ENCODE measurements at regions not wholly inside any gene's neighbourhood (a gene's known extent, or its start where the extent isn't known, plus 50 kb on each side); places are given as distances from the start of the nearest gene placed in this dataset.

- H3K4me1 ChIP-seq (ENCODE audit: insufficient read depth, poor library complexity, severe bottlenecking) = no peaks in the 10 kb centered on the region
- H3K27me3 ChIP-seq (ENCODE audit: insufficient read depth, poor library complexity, severe bottlenecking) = peaks cover 25% of the 10 kb centered on the region
- no peak overlapping the region for H3K27ac ChIP-seq (ENCODE audit: poor library complexity, severe bottlenecking)
- ATAC-seq (ENCODE audit: low read depth) (no peak), DNase-seq (ENCODE audit: low spot score) (no peak)
- no peaks in the 10 kb centered on the region for H3K9me3 ChIP-seq (ENCODE audit: severe bottlenecking)
- no peak for TF ChIP-seq CTCF (IDR thresholded peaks at IDR 0.05; ENCODE audit: poor library complexity, severe bottlenecking)
- H3K4me3 ChIP-seq (ENCODE audit: severe bottlenecking) = no peak overlapping the region
- no peaks in the 10 kb centered on the region for H3K36me3 ChIP-seq (ENCODE audit: low read depth)
These were observed 349.9 kb upstream of the CDH6 start for GRCh38 chr5:30843541-30843940.

- no peak overlapping the region for H3K27ac ChIP-seq (ENCODE audit: poor library complexity, severe bottlenecking)
- H3K4me1 ChIP-seq (ENCODE audit: insufficient read depth, poor library complexity, severe bottlenecking) = no peaks in the 10 kb centered on the region
- no peaks in the 10 kb centered on the region for H3K9me3 ChIP-seq (ENCODE audit: severe bottlenecking)
- no peaks in the 10 kb centered on the region for H3K36me3 ChIP-seq (ENCODE audit: low read depth)
- ATAC-seq (ENCODE audit: low read depth) (no peak), DNase-seq (ENCODE audit: low spot score) (no peak)
- H3K27me3 ChIP-seq (ENCODE audit: insufficient read depth, poor library complexity, severe bottlenecking) = peaks cover 23% of the 10 kb centered on the region
- H3K4me3 ChIP-seq (ENCODE audit: severe bottlenecking) = no peak overlapping the region
- no peak for TF ChIP-seq CTCF (IDR thresholded peaks at IDR 0.05; ENCODE audit: poor library complexity, severe bottlenecking)
These were observed 353.5 kb upstream of the CDH6 start for GRCh38 chr5:30839956-30840355.

GRCh38 chr5:30838936-30839496 is 354.5 kb upstream of the CDH6 start:
- TF ChIP-seq CTCF (IDR thresholded peaks at IDR 0.05; ENCODE audit: poor library complexity, severe bottlenecking) = no peak
- Histone ChIP-seq H3K27ac (ENCODE audit: poor library complexity, severe bottlenecking) (no peak overlapping the region), H3K27me3 (ENCODE audit: insufficient read depth, poor library complexity, severe bottlenecking) (peaks cover 15% of the 10 kb centered on the region), H3K4me3 (ENCODE audit: severe bottlenecking) (no peak overlapping the region), H3K9me3 (ENCODE audit: severe bottlenecking) (no peaks in the 10 kb centered on the region), H3K4me1 (ENCODE audit: insufficient read depth, poor library complexity, severe bottlenecking) (no peaks in the 10 kb centered on the region), H3K36me3 (ENCODE audit: low read depth) (no peaks in the 10 kb centered on the region)
- no peak for DNase-seq (ENCODE audit: low spot score)
- ATAC-seq (ENCODE audit: low read depth) = no peak

- Histone ChIP-seq H3K9me3 (ENCODE audit: severe bottlenecking) (no peaks in the 10 kb centered on the region), H3K36me3 (ENCODE audit: low read depth) (no peaks in the 10 kb centered on the region), H3K4me1 (ENCODE audit: insufficient read depth, poor library complexity, severe bottlenecking) (no peaks in the 10 kb centered on the region), H3K27ac (ENCODE audit: poor library complexity, severe bottlenecking) (no peak overlapping the region), H3K27me3 (ENCODE audit: insufficient read depth, poor library complexity, severe bottlenecking) (peaks cover 20% of the 10 kb centered on the region), H3K4me3 (ENCODE audit: severe bottlenecking) (no peak overlapping the region)
- no peak for ATAC-seq (ENCODE audit: low read depth)
- no peak for DNase-seq (ENCODE audit: low spot score)
- no peak for TF ChIP-seq CTCF (IDR thresholded peaks at IDR 0.05; ENCODE audit: poor library complexity, severe bottlenecking)
These were observed 361.0 kb upstream of the CDH6 start for GRCh38 chr5:30832519-30832918.

- TF ChIP-seq CTCF (IDR thresholded peaks at IDR 0.05; ENCODE audit: poor library complexity, severe bottlenecking) = no peak
- DNase-seq (ENCODE audit: low spot score) = no peak
These were observed 361.9 kb upstream of the CDH6 start for GRCh38 chr5:30831605-30832004.

More at GRCh38 chr5:30831605-30832004, 361.9 kb upstream of the CDH6 start:
- ATAC-seq (ENCODE audit: low read depth) = no peak
- H3K4me1 ChIP-seq (ENCODE audit: insufficient read depth, poor library complexity, severe bottlenecking) = no peaks in the 10 kb centered on the region
- peaks cover 20% of the 10 kb centered on the region for H3K27me3 ChIP-seq (ENCODE audit: insufficient read depth, poor library complexity, severe bottlenecking)
- no peaks in the 10 kb centered on the region for H3K36me3 ChIP-seq (ENCODE audit: low read depth)
- no peak overlapping the region for H3K4me3 ChIP-seq (ENCODE audit: severe bottlenecking)
- no peaks in the 10 kb centered on the region for H3K9me3 ChIP-seq (ENCODE audit: severe bottlenecking)
- H3K27ac ChIP-seq (ENCODE audit: poor library complexity, severe bottlenecking) = no peak overlapping the region
